ENCODE measurements at regions not wholly inside any gene's neighbourhood (a gene's known extent, or its start where the extent isn't known, plus 50 kb on each side); places are given as distances from the start of the nearest gene placed in this dataset.

DNA sequence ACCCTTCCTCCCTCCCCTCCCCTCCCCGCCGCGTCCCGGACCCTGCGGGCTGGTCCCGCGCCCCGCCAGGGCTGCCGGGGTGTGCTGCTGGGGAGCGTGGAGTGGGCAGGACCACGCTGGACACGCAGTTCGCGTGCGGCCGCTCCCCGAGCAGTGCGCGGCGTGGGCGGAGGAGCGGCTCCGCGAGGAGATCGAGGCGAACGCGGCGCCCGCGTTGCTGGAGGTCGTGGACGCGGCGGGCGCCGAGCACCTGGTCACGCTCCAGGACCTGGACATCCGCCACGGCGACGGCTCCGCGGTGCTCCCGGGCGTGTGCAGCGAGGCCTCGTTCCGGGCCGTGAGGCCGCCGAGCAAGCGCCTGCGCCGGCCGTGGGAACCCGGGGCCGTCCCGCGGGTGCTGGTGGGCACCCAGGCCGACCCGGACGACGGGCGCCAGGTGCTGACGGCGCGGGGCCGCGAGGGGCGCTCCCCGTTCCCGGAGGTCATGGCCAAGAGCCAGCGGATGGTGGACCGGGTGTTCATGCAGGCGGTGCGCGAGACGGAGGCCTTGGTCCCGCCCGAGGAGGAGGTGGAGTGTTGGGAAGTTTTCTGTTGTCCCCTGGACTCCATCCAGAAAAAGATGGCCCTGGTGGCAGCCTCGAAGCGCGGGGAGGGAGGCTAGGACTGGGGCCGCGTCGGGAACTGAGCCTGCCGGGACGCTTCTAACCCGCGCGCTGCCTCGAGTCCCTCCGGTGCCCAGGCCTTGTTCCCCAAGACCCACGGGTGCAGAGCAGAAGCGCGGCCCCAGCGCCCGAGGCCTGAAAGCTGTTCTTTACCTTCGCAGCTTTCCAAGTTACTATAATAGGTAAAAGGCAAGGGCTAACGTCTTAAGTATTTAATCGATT is 54.7 kb upstream of the EIF5 start:
- Histone ChIP-seq H3K9me1 (ENCODE audit: insufficient read depth, low read length) (no peaks in the 10 kb centered on the region; the same call in 1 of the 2 replicates), H2AK9ac (replicated peaks; ENCODE audit: low read depth, low read length, poor library complexity) (peak overlapping the region; percentile 70), H3K4me3 (ENCODE audit: insufficient read depth, low read depth, low read length) (peak overlapping the region; percentile 28; the same call in 1 of the 2 replicates), H2BK120ac (ENCODE audit: low read depth, low read length) (no peak overlapping the region), H2AK5ac (ENCODE audit: low read depth, low read length) (no peak overlapping the region), H3K27me3 (ENCODE audit: control insufficient read depth, insufficient read depth, low read length) (peaks cover 53% of the 10 kb centered on the region), H3K4me2 (ENCODE audit: low read depth, low read length) (no peak overlapping the region; the same call in 1 of the 2 replicates), H3K79me1 (ENCODE audit: low read depth in 1 of 2, low read length in 2 of 2) (no peaks in the 10 kb centered on the region), H2BK15ac (ENCODE audit: low read depth, low read length) (no peak overlapping the region), H4K5ac (ENCODE audit: low read depth, low read length) (no peak overlapping the region), H3K36me3 (ENCODE audit: control insufficient read depth, insufficient read depth, low read length) (no peaks in the 10 kb centered on the region), H2BK5ac (ENCODE audit: low read depth, low read length, poor library complexity, severe bottlenecking) (no peak overlapping the region), H4K20me1 (ENCODE audit: insufficient read depth, low read length) (no peaks in the 10 kb centered on the region; the same call in 1 of the 2 replicates), H3K9me3 (ENCODE audit: control insufficient read depth, insufficient read depth, low read length) (peaks cover 6% of the 10 kb centered on the region), H3K14ac (replicated peaks; ENCODE audit: low read depth, low read length) (no peak overlapping the region), H2BK20ac (ENCODE audit: low read depth, low read length) (no peak overlapping the region), H3K56ac (ENCODE audit: extremely low read depth, insufficient read depth, low read length) (no peak overlapping the region), H3K27ac (ENCODE audit: insufficient read depth, low read length) (no peak overlapping the region), H4K91ac (ENCODE audit: insufficient read depth, low read depth, low read length) (no peak overlapping the region), H3K4me1 (ENCODE audit: control insufficient read depth, insufficient read depth, low read length) (peaks cover 4% of the 10 kb centered on the region; the same call in 1 of the 2 replicates), H4K8ac (ENCODE audit: low read depth in 2 of 2, low read length in 2 of 2) (no peak overlapping the region), H3K9ac (ENCODE audit: low read depth, low read length) (no peak overlapping the region), H2AFZ (replicated peaks; ENCODE audit: low read length, poor library complexity) (peak overlapping the region; percentile 75), H3K23ac (ENCODE audit: low read depth, low read length) (no peak overlapping the region), H3K18ac (ENCODE audit: low read depth, low read length) (no peak overlapping the region), H3K4ac (ENCODE audit: low read depth, low read length) (no peak overlapping the region)
- ChIA-PET CTCF (no interaction called here), POLR2A (ENCODE audit: unreplicated experiment) (no interaction called here)
- TF ChIP-seq CEBPB (IDR thresholded peaks at IDR 0.05; ENCODE audit: low read depth, low read length) (no peak), RFX5 (IDR thresholded peaks at IDR 0.05; ENCODE audit: low read depth, low read length) (no peak), FOS (IDR thresholded peaks at IDR 0.05; ENCODE audit: low read depth, low read length) (no peak), NFE2L2 (IDR thresholded peaks at IDR 0.05; ENCODE audit: low read depth, low read length) (no peak), MXI1 (IDR thresholded peaks at IDR 0.05; ENCODE audit: borderline replicate concordance, low read depth, low read length) (no peak), BHLHE40 (IDR thresholded peaks at IDR 0.05; ENCODE audit: low read depth, low read length) (no peak), POLR2A (IDR thresholded peaks at IDR 0.05; ENCODE audit: low read depth, low read length) (no peak), SMC3 (IDR thresholded peaks at IDR 0.05; ENCODE audit: low read depth, low read length) (no peak), MAZ (IDR thresholded peaks at IDR 0.05; ENCODE audit: borderline replicate concordance, low read depth, low read length) (no peak), CHD1 (IDR thresholded peaks at IDR 0.05; ENCODE audit: low read depth, low read length) (no peak), MAFK (IDR thresholded peaks at IDR 0.05; ENCODE audit: low read depth, low read length) (no peak), RCOR1 (IDR thresholded peaks at IDR 0.05; ENCODE audit: insufficient replicate concordance, low read length) (no peak)
- TF ChIP-seq, protein P1, sequence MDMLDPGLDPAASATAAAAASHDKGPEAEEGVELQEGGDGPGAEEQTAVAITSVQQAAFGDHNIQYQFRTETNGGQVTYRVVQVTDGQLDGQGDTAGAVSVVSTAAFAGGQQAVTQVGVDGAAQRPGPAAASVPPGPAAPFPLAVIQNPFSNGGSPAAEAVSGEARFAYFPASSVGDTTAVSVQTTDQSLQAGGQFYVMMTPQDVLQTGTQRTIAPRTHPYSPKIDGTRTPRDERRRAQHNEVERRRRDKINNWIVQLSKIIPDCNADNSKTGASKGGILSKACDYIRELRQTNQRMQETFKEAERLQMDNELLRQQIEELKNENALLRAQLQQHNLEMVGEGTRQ (IDR thresholded peaks at IDR 0.05; ENCODE audit: low read depth, low read length) = no peak
- TF ChIP-seq, protein P2, sequence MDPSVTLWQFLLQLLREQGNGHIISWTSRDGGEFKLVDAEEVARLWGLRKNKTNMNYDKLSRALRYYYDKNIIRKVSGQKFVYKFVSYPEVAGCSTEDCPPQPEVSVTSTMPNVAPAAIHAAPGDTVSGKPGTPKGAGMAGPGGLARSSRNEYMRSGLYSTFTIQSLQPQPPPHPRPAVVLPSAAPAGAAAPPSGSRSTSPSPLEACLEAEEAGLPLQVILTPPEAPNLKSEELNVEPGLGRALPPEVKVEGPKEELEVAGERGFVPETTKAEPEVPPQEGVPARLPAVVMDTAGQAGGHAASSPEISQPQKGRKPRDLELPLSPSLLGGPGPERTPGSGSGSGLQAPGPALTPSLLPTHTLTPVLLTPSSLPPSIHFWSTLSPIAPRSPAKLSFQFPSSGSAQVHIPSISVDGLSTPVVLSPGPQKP (IDR thresholded peaks at IDR 0.05; ENCODE audit: borderline replicate concordance, low read depth, low read length) = no peak
- TF ChIP-seq, protein P3, sequence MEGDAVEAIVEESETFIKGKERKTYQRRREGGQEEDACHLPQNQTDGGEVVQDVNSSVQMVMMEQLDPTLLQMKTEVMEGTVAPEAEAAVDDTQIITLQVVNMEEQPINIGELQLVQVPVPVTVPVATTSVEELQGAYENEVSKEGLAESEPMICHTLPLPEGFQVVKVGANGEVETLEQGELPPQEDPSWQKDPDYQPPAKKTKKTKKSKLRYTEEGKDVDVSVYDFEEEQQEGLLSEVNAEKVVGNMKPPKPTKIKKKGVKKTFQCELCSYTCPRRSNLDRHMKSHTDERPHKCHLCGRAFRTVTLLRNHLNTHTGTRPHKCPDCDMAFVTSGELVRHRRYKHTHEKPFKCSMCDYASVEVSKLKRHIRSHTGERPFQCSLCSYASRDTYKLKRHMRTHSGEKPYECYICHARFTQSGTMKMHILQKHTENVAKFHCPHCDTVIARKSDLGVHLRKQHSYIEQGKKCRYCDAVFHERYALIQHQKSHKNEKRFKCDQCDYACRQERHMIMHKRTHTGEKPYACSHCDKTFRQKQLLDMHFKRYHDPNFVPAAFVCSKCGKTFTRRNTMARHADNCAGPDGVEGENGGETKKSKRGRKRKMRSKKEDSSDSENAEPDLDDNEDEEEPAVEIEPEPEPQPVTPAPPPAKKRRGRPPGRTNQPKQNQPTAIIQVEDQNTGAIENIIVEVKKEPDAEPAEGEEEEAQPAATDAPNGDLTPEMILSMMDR (conservative IDR thresholded peaks at IDR 0.05; ENCODE audit: low read depth, low read length) = no peak
- dilution Hi-C loops (cut with HindIII; ENCODE audit: low sequenced_read_pairs, unreplicated experiment) = no loop called here
- DNase-seq (no peak), ATAC-seq (ENCODE audit: low read depth) (peak; percentile 43)
- intact Hi-C loops (cut with micrococcal nuclease) = loop anchor here (5.0 kb wide), 1 partner anchor 92 kb away; no protein-coding TSS in a partner anchor
- in situ Hi-C loops (cut with MboI; ENCODE audit: low sequenced_read_pairs) = no loop called here
- BruUV-seq (replicated peaks) = no TSS peak
- 14% methylated on average over 50 of the region's 102 CpGs; no CpG with 5 or more reads in 1 of the 2 experiments for WGBS, 2 experiments (ENCODE audit: extremely low coverage in 2 of 2, insufficient read length in 1 of 2)
